Caco-2 (cell line): ENCODE measurements at regions not wholly inside any gene's neighbourhood (a gene's known extent, or its start where the extent isn't known, plus 50 kb on each side); places are given as distances from the start of the nearest gene placed in this dataset.

Source experiments
- BruUV-seq: library from RNA; stranded (reverse); fragments of 400-500 nt; replicated peaks from 2 replicates; lab custom pipeline; 2021; lab: Mats Ljungman, UMichigan
- CTCF ChIA-PET: fragments of 300-600 bp; sonication (Branson Sonifier 250); formaldehyde crosslinking; loops from one replicate; lab custom pipeline; 2022; ENCODE audit warnings: antibody characterized with exemption; lab: Charles Lee
- POLR2A ChIA-PET: fragments of 300-600 bp; sonication (Branson Sonifier 250); formaldehyde crosslinking; loops from one replicate; lab custom pipeline; 2022; ENCODE audit warnings: antibody characterized with exemption; lab: Charles Lee
- DNase-seq, 2 experiments: peaks; one replicate each; pipeline versions ENCODE4 v3.0.0 to v3.0.0-alpha.2; 2020 to 2022
- H3K27me3 ChIP-seq: replicated peaks from 2 replicates; pipeline ENCODE4 v1.6.0; 2011; ENCODE audit warnings: low read length; ENCODE audit not compliant: control insufficient read depth, insufficient read depth
- H3K36me3 ChIP-seq: 2 replicates; pipeline ENCODE4 v1.5.1; 2011; ENCODE audit warnings: low read length; ENCODE audit not compliant: control insufficient read depth, insufficient read depth
- H3K4me1 ChIP-seq: fragments of 250-450 bp; sonication (Bioruptor Pico); 2 replicates; pipeline ENCODE4 v1.5.1; 2020; ENCODE audit warnings: mild to moderate bottlenecking
- H3K4me3 ChIP-seq: 2 replicates; pipeline ENCODE4 v1.5.1; 2011; ENCODE audit warnings: low read depth, mild to moderate bottlenecking, control low read depth, low read length
- H3K9me3 ChIP-seq: fragments of 250-450 bp; sonication (Bioruptor Pico); 2 replicates; pipeline ENCODE4 v1.5.1; 2020; ENCODE audit warnings: mild to moderate bottlenecking, moderate library complexity
- H3K27ac Mint-ChIP-seq: one replicate; pipeline ENCODE4 v1.8.0; 2022; ENCODE audit warnings: mixed read lengths; ENCODE audit not compliant: unreplicated experiment
- H3K27me3 Mint-ChIP-seq: one replicate; pipeline ENCODE4 v1.8.0; 2022; ENCODE audit warnings: mixed read lengths; ENCODE audit not compliant: insufficient read depth, unreplicated experiment
- H3K36me3 Mint-ChIP-seq: one replicate; pipeline ENCODE4 v1.8.0; 2022; ENCODE audit warnings: mild to moderate bottlenecking, mixed read lengths; ENCODE audit not compliant: insufficient read depth, unreplicated experiment
- H3K4me1 Mint-ChIP-seq: one replicate; pipeline ENCODE4 v1.8.0; 2022; ENCODE audit warnings: low read depth, mixed read lengths; ENCODE audit not compliant: unreplicated experiment
- H3K4me3 Mint-ChIP-seq: one replicate; pipeline ENCODE4 v1.8.0; 2022; ENCODE audit warnings: mild to moderate bottlenecking, moderate library complexity, mixed read lengths; ENCODE audit not compliant: unreplicated experiment
- H3K9me3 Mint-ChIP-seq: one replicate; pipeline ENCODE4 v1.8.0; 2022; ENCODE audit warnings: mixed read lengths; ENCODE audit not compliant: unreplicated experiment
- CTCF ChIP-seq, 2 experiments: fragments of 200-600 bp in 1 of 2; IDR thresholded peaks; 1 replicate in 1 of 2; 2 replicates in 1 of 2; pipeline versions ENCODE4 v1.5.1 to v1.8.0; 2011 to 2022; ENCODE audit warnings: antibody characterized with exemption in 1 of 2, control low read depth in 1 of 2, inconsistent platforms in 1 of 2, low read depth in 1 of 2, low read length in 1 of 2, mild to moderate bottlenecking in 1 of 2, moderate library complexity in 1 of 2; ENCODE audit not compliant: insufficient read depth in 1 of 2, severe bottlenecking in 1 of 2, unreplicated experiment in 1 of 2
- intact Hi-C: fragments of 100-400 bp; cut with micrococcal nuclease; formaldehyde crosslinking; loops from one replicate; pipeline ENCODE4 v1.10.0; 2022; ENCODE audit not compliant: unreplicated experiment

DNA sequence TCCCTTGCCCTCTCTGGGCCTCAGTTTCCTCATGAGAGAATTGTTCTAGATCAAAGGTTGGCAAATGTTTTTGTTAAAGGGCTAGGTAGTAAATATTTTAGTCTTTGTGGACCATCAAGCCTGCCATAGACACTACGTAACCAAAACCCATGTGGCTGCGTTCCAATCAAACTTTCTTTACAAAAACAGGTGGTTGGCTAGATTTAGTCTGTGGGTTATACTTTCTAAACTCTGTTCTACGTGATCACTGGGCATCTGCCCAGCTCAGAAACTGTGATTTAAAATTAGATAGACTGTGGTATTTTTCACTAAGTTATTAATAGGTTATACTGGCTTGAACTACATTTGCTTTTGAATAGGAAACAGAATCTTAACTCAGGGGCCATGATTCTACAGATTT is 149.8 kb upstream of the DCC start:
- H3K9me3 ChIP-seq: no peaks in the 10 kb centered on the region
- no peaks in the 10 kb centered on the region for H3K4me1 ChIP-seq
- DNase-seq: no peak
- H3K4me3 Mint-ChIP-seq: no peak overlapping the region
- POLR2A ChIA-PET: no interaction called here
- H3K27me3 Mint-ChIP-seq: no peaks in the 10 kb centered on the region
- no peaks in the 10 kb centered on the region for H3K4me1 Mint-ChIP-seq
- no peaks in the 10 kb centered on the region for H3K36me3 ChIP-seq
- H3K36me3 Mint-ChIP-seq: no peaks in the 10 kb centered on the region
- H3K27ac Mint-ChIP-seq: no peak overlapping the region
- no peaks in the 10 kb centered on the region for H3K27me3 ChIP-seq
- CTCF ChIA-PET: no interaction called here
- no TSS peak for BruUV-seq
- TF ChIP-seq CTCF (IDR thresholded peaks at IDR 0.05; ENCODE audit: insufficient read depth in 1 of 2, low read depth in 1 of 2, low read length in 1 of 2, severe bottlenecking in 1 of 2, unreplicated experiment in 1 of 2): no peak
- intact Hi-C loops: no loop called here
- no peak overlapping the region for H3K4me3 ChIP-seq
- no peaks in the 10 kb centered on the region for H3K9me3 Mint-ChIP-seq

GRCh38 chr18:52190631-52191030 is 149.4 kb upstream of the DCC start:
- intact Hi-C loops: no loop called here
- BruUV-seq: no TSS peak
- no peaks in the 10 kb centered on the region for H3K4me1 ChIP-seq
- no peak overlapping the region for H3K4me3 ChIP-seq
- Mint-ChIP-seq H3K4me1 (no peaks in the 10 kb centered on the region), H3K27me3 (no peaks in the 10 kb centered on the region), H3K36me3 (no peaks in the 10 kb centered on the region), H3K9me3 (no peaks in the 10 kb centered on the region), H3K27ac (no peak overlapping the region), H3K4me3 (no peak overlapping the region)
- DNase-seq: no peak
- TF ChIP-seq CTCF (IDR thresholded peaks at IDR 0.05; ENCODE audit: insufficient read depth in 1 of 2, low read depth in 1 of 2, low read length in 1 of 2, severe bottlenecking in 1 of 2, unreplicated experiment in 1 of 2): no peak
- no peaks in the 10 kb centered on the region for H3K9me3 ChIP-seq
- H3K27me3 ChIP-seq: no peaks in the 10 kb centered on the region
- ChIA-PET POLR2A (no interaction called here), CTCF (no interaction called here)
- H3K36me3 ChIP-seq: no peaks in the 10 kb centered on the region

DNA sequence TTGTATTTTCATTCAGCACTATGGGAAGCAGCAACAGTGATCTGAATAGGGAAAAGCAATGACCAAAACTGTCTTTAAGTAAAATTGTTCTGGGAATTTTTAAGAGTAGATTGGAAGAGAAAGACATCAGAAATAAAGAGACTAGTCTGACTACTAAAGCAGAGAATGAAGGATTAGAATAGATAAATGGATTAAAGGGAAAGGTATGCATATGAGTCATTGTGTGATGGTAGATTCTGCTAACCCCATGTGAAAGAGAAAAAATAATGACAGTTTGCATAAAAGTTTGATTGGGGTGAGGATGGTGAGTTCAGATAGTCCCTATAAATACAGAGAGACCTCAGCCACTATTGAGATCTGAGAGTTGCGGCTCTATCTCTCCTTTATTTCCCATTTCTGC is 139.6 kb upstream of the DCC start:
- no peaks in the 10 kb centered on the region for H3K9me3 Mint-ChIP-seq
- CTCF ChIA-PET: no interaction called here
- no peak for TF ChIP-seq CTCF (IDR thresholded peaks at IDR 0.05; ENCODE audit: insufficient read depth in 1 of 2, low read depth in 1 of 2, low read length in 1 of 2, severe bottlenecking in 1 of 2, unreplicated experiment in 1 of 2)

More for the DNA sequence above, 139.6 kb upstream of the DCC start:
- H3K4me3 ChIP-seq: no peak overlapping the region
- no peak for DNase-seq
- H3K36me3 ChIP-seq: no peaks in the 10 kb centered on the region
- no peaks in the 10 kb centered on the region for H3K4me1 ChIP-seq
- H3K27me3 Mint-ChIP-seq: no peaks in the 10 kb centered on the region
- H3K36me3 Mint-ChIP-seq: no peaks in the 10 kb centered on the region
- H3K27ac Mint-ChIP-seq: no peak overlapping the region
- no peak overlapping the region for H3K4me3 Mint-ChIP-seq
- intact Hi-C loops: no loop called here
- no peaks in the 10 kb centered on the region for H3K4me1 Mint-ChIP-seq
- H3K9me3 ChIP-seq: no peaks in the 10 kb centered on the region
- BruUV-seq: no TSS peak
- POLR2A ChIA-PET: no interaction called here
- no peaks in the 10 kb centered on the region for H3K27me3 ChIP-seq
